ENCODE measurements at regions not wholly inside any gene's neighbourhood (a gene's known extent, or its start where the extent isn't known, plus 50 kb on each side); places are given as distances from the start of the nearest gene placed in this dataset.
"Not testable (repeated sequence)": the region's sequence is repeated elsewhere in the genome, so short reads cannot be mapped to it uniquely, and the experiment has no call there.

- H4K20me1 ChIP-seq (ENCODE audit: insufficient read depth, low read length); DNase-seq: not testable (repeated sequence)
These were observed 203.9 kb downstream of the SPATA31A1 start for GRCh38 chr9:39559384-39559783.

GRCh38 chr9:39566782-39567181 lies 211.3 kb downstream of the SPATA31A1 start:
- H3K27ac Mint-ChIP-seq; H3K79me2 ChIP-seq (ENCODE audit: insufficient read depth, low read length); intact Hi-C loops (cut with micrococcal nuclease); H3K36me3 ChIP-seq (replicated peaks in 1 of 2; ENCODE audit: control insufficient read depth in 1 of 2, insufficient read depth in 2 of 2, low read length in 2 of 2); H3K36me3 Mint-ChIP-seq; H3K4me1 Mint-ChIP-seq; H3K4me3 Mint-ChIP-seq; H4K20me1 ChIP-seq (ENCODE audit: insufficient read depth, low read length); H2AFZ ChIP-seq (ENCODE audit: insufficient read depth, low read depth, low read length, poor library complexity, severe bottlenecking); DNase-seq; H3K4me1 ChIP-seq (ENCODE audit: control insufficient read depth in 1 of 2, insufficient read depth in 2 of 2, low read length in 2 of 2); H3K9me3 Mint-ChIP-seq; H3K9me3 ChIP-seq (replicated peaks in 1 of 2; ENCODE audit: control insufficient read depth in 1 of 2, insufficient read depth in 1 of 2, low read length in 2 of 2); H3K4me3 ChIP-seq (replicated peaks in 1 of 3; ENCODE audit: low read depth in 2 of 3, low read length in 3 of 3); H3K27ac ChIP-seq (ENCODE audit: low read depth in 1 of 2, low read length in 2 of 2); H3K9ac ChIP-seq (ENCODE audit: insufficient read depth, low read length, poor library complexity, severe bottlenecking); H3K27me3 ChIP-seq (ENCODE audit: control insufficient read depth in 2 of 2, insufficient read depth in 2 of 2, low read length in 2 of 2); H3K27me3 Mint-ChIP-seq (ENCODE audit: low read depth in 3 of 3); H3K4me2 ChIP-seq (replicated peaks; ENCODE audit: extremely low read depth, low read length, poor library complexity, severe bottlenecking): not testable (repeated sequence)
- no CpG with 5 or more reads among the region's 6 CpGs for WGBS (ENCODE audit: insufficient coverage)

More at GRCh38 chr9:39559384-39559783, 203.9 kb downstream of the SPATA31A1 start:
- H3K36me3 ChIP-seq (replicated peaks in 1 of 2; ENCODE audit: control insufficient read depth in 1 of 2, insufficient read depth in 2 of 2, low read length in 2 of 2); H3K27me3 ChIP-seq (ENCODE audit: control insufficient read depth in 2 of 2, insufficient read depth in 2 of 2, low read length in 2 of 2); H3K4me3 ChIP-seq (replicated peaks in 1 of 3; ENCODE audit: low read depth in 2 of 3, low read length in 3 of 3); H2AFZ ChIP-seq (ENCODE audit: insufficient read depth, low read depth, low read length, poor library complexity, severe bottlenecking); H3K27ac Mint-ChIP-seq; H3K27ac ChIP-seq (ENCODE audit: low read depth in 1 of 2, low read length in 2 of 2); H3K9me3 ChIP-seq (replicated peaks in 1 of 2; ENCODE audit: control insufficient read depth in 1 of 2, insufficient read depth in 1 of 2, low read length in 2 of 2); H3K4me3 Mint-ChIP-seq; H3K4me2 ChIP-seq (replicated peaks; ENCODE audit: extremely low read depth, low read length, poor library complexity, severe bottlenecking); intact Hi-C loops (cut with micrococcal nuclease); H3K36me3 Mint-ChIP-seq; H3K79me2 ChIP-seq (ENCODE audit: insufficient read depth, low read length); H3K27me3 Mint-ChIP-seq (ENCODE audit: low read depth in 3 of 3); H3K4me1 ChIP-seq (ENCODE audit: control insufficient read depth in 1 of 2, insufficient read depth in 2 of 2, low read length in 2 of 2); H3K4me1 Mint-ChIP-seq; H3K9ac ChIP-seq (ENCODE audit: insufficient read depth, low read length, poor library complexity, severe bottlenecking): not testable (repeated sequence)
- peak; percentile 52 for TF ChIP-seq CTCF (IDR thresholded peaks at IDR 0.05)
- WGBS (ENCODE audit: insufficient coverage) = no CpG with 5 or more reads among the region's 8 CpGs
- H3K9me3 Mint-ChIP-seq = peaks cover 0 to 10% (median 3%) of the 10 kb centered on the region in 7 donors

GRCh38 chr9:39567396-39567795 lies 211.9 kb downstream of the SPATA31A1 start:
- H3K4me1 Mint-ChIP-seq; H2AFZ ChIP-seq (ENCODE audit: insufficient read depth, low read depth, low read length, poor library complexity, severe bottlenecking); H3K27me3 Mint-ChIP-seq (ENCODE audit: low read depth in 3 of 3); H3K4me3 ChIP-seq (replicated peaks in 1 of 3; ENCODE audit: low read depth in 2 of 3, low read length in 3 of 3); H3K79me2 ChIP-seq (ENCODE audit: insufficient read depth, low read length); H3K4me1 ChIP-seq (ENCODE audit: control insufficient read depth in 1 of 2, insufficient read depth in 2 of 2, low read length in 2 of 2); H3K4me2 ChIP-seq (replicated peaks; ENCODE audit: extremely low read depth, low read length, poor library complexity, severe bottlenecking); H3K36me3 Mint-ChIP-seq; H3K9ac ChIP-seq (ENCODE audit: insufficient read depth, low read length, poor library complexity, severe bottlenecking); H4K20me1 ChIP-seq (ENCODE audit: insufficient read depth, low read length); DNase-seq; H3K27ac ChIP-seq (ENCODE audit: low read depth in 1 of 2, low read length in 2 of 2); H3K27me3 ChIP-seq (ENCODE audit: control insufficient read depth in 2 of 2, insufficient read depth in 2 of 2, low read length in 2 of 2); H3K4me3 Mint-ChIP-seq; intact Hi-C loops (cut with micrococcal nuclease); H3K9me3 Mint-ChIP-seq; H3K27ac Mint-ChIP-seq; H3K36me3 ChIP-seq (replicated peaks in 1 of 2; ENCODE audit: control insufficient read depth in 1 of 2, insufficient read depth in 2 of 2, low read length in 2 of 2); H3K9me3 ChIP-seq (replicated peaks in 1 of 2; ENCODE audit: control insufficient read depth in 1 of 2, insufficient read depth in 1 of 2, low read length in 2 of 2): not testable (repeated sequence)
- WGBS (ENCODE audit: insufficient coverage) = no CpG with 5 or more reads among the region's 1 CpG

GRCh38 chr9:39568900-39569299 lies 213.4 kb downstream of the SPATA31A1 start:
- H3K4me1 ChIP-seq (ENCODE audit: control insufficient read depth in 1 of 2, insufficient read depth in 2 of 2, low read length in 2 of 2); H4K20me1 ChIP-seq (ENCODE audit: insufficient read depth, low read length); H3K36me3 ChIP-seq (replicated peaks in 1 of 2; ENCODE audit: control insufficient read depth in 1 of 2, insufficient read depth in 2 of 2, low read length in 2 of 2); H3K27me3 Mint-ChIP-seq (ENCODE audit: low read depth in 3 of 3); H3K4me1 Mint-ChIP-seq; H3K27ac Mint-ChIP-seq; H3K9me3 Mint-ChIP-seq; H3K4me3 ChIP-seq (replicated peaks in 1 of 3; ENCODE audit: low read depth in 2 of 3, low read length in 3 of 3); H2AFZ ChIP-seq (ENCODE audit: insufficient read depth, low read depth, low read length, poor library complexity, severe bottlenecking); H3K79me2 ChIP-seq (ENCODE audit: insufficient read depth, low read length); intact Hi-C loops (cut with micrococcal nuclease); H3K4me2 ChIP-seq (replicated peaks; ENCODE audit: extremely low read depth, low read length, poor library complexity, severe bottlenecking); H3K9ac ChIP-seq (ENCODE audit: insufficient read depth, low read length, poor library complexity, severe bottlenecking); DNase-seq; H3K36me3 Mint-ChIP-seq; H3K27ac ChIP-seq (ENCODE audit: low read depth in 1 of 2, low read length in 2 of 2); H3K4me3 Mint-ChIP-seq; H3K9me3 ChIP-seq (replicated peaks in 1 of 2; ENCODE audit: control insufficient read depth in 1 of 2, insufficient read depth in 1 of 2, low read length in 2 of 2); H3K27me3 ChIP-seq (ENCODE audit: control insufficient read depth in 2 of 2, insufficient read depth in 2 of 2, low read length in 2 of 2): not testable (repeated sequence)
- WGBS (ENCODE audit: insufficient coverage) = no CpG with 5 or more reads among the region's 2 CpGs

Measured in CD14-positive monocyte (primary cell).